ENCODE measurements at regions not wholly inside any gene's neighbourhood (a gene's known extent, or its start where the extent isn't known, plus 50 kb on each side); places are given as distances from the start of the nearest gene placed in this dataset.
"Not testable (repeated sequence)": the region's sequence is repeated elsewhere in the genome, so short reads cannot be mapped to it uniquely, and the experiment has no call there.

GRCh38 chr2:136319237-136319636, 201.3 kb upstream of the CXCR4 start:
- Histone ChIP-seq H3K4me3 (no peak overlapping the region), H3K9me3 (no peaks in the 10 kb centered on the region), H3K36me3 (no peaks in the 10 kb centered on the region), H3K27ac (no peak overlapping the region), H3K4me1 (no peaks in the 10 kb centered on the region), H3K27me3 (no peaks in the 10 kb centered on the region)
- 5% methylated on average over 2 of the region's 2 CpGs for WGBS (ENCODE audit: insufficient coverage, low coverage, low lambda C conversion rate, missing lambda C conversion rate)
- intact Hi-C loops (cut with DNase I): no loop called here
- DNase-seq (no peak), ATAC-seq (no peak)
- no peak for TF ChIP-seq POLR2A (IDR thresholded peaks at IDR 0.05)
- no peak for TF ChIP-seq CTCF (IDR thresholded peaks at IDR 0.05)

GRCh38 chr2:136314240-136314639, 196.3 kb upstream of the CXCR4 start:
- Histone ChIP-seq H3K4me1 (no peaks in the 10 kb centered on the region), H3K36me3 (no peaks in the 10 kb centered on the region), H3K4me3 (no peak overlapping the region), H3K27ac (no peak overlapping the region), H3K9me3 (no peaks in the 10 kb centered on the region), H3K27me3 (no peaks in the 10 kb centered on the region)
- intact Hi-C loops (cut with DNase I): no loop called here
- no peak for DNase-seq
- TF ChIP-seq POLR2A (IDR thresholded peaks at IDR 0.05): no peak
- TF ChIP-seq CTCF (IDR thresholded peaks at IDR 0.05): no peak
- ATAC-seq: no peak

- H3K4me3 ChIP-seq; intact Hi-C loops (cut with DNase I); ATAC-seq; H3K27ac ChIP-seq; H3K36me3 ChIP-seq; DNase-seq; H3K27me3 ChIP-seq; H3K9me3 ChIP-seq; H3K4me1 ChIP-seq: not testable (repeated sequence)
- WGBS (ENCODE audit: insufficient coverage, low coverage, low lambda C conversion rate, missing lambda C conversion rate): 45% methylated on average over 1 of the region's 1 CpG
Observed at GRCh38 chr2:136312568-136312967, 194.6 kb upstream of the CXCR4 start.

GRCh38 chr2:136310797-136311603, 193.1 kb upstream of the CXCR4 start:
- Histone ChIP-seq H3K4me1 (no peaks in the 10 kb centered on the region), H3K27me3 (no peaks in the 10 kb centered on the region), H3K4me3 (no peak overlapping the region), H3K9me3 (no peaks in the 10 kb centered on the region), H3K36me3 (no peaks in the 10 kb centered on the region), H3K27ac (no peak overlapping the region)
- ATAC-seq: no peak
- no peak for DNase-seq
- intact Hi-C loops (cut with DNase I): no loop called here
- WGBS (ENCODE audit: insufficient coverage, low coverage, low lambda C conversion rate, missing lambda C conversion rate): 63% methylated on average over 11 of the region's 11 CpGs
- TF ChIP-seq POLR2A (IDR thresholded peaks at IDR 0.05) (no peak), CTCF (IDR thresholded peaks at IDR 0.05) (no peak)

GRCh38 chr2:136310005-136310495, 192.1 kb upstream of the CXCR4 start:
- H3K9me3 ChIP-seq: no peaks in the 10 kb centered on the region
- H3K4me3 ChIP-seq: no peak overlapping the region
- H3K27ac ChIP-seq: no peak overlapping the region
- ATAC-seq (no peak), DNase-seq (no peak)
- H3K4me1 ChIP-seq: no peaks in the 10 kb centered on the region
- WGBS (ENCODE audit: insufficient coverage, low coverage, low lambda C conversion rate, missing lambda C conversion rate): 63% methylated on average over 9 of the region's 10 CpGs
- TF ChIP-seq CTCF (IDR thresholded peaks at IDR 0.05): no peak
- TF ChIP-seq POLR2A (IDR thresholded peaks at IDR 0.05): no peak
- intact Hi-C loops (cut with DNase I): no loop called here
- H3K36me3 ChIP-seq: no peaks in the 10 kb centered on the region
- H3K27me3 ChIP-seq: no peaks in the 10 kb centered on the region

All from right lobe of liver (tissue), 6 donors.